HG03571 (cell line): ENCODE measurements at regions not wholly inside any gene's neighbourhood (a gene's known extent, or its start where the extent isn't known, plus 50 kb on each side); places are given as distances from the start of the nearest gene placed in this dataset.

Experiments used
- ATAC-seq: cut with Tn5 transposase; IDR thresholded peaks from one replicate; pipeline ENCODE4 v1.9.1; 2021; ENCODE audit not compliant: unreplicated experiment

DNA sequence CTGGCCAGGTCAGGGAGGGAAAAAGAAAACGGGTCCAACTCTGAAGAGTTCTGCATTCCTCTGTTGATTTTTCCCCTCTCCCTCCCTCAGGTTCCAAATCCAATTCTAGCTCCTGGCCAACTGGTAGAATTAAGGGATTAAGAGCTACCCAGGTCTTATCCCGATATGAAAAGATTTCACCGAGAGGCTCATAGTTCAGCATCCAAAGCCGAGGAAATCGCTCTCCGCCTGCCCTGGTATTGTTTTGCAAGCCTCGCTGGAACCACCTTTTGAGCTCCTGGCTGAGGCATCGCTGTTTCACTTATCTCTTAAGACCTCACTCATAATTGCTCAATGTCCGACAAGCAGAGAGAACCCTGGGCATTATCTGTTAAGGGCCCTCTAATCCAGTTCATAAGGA, 180.4 kb downstream of the URI1 start:
- no peak for ATAC-seq

- no peak for ATAC-seq
Observed at GRCh38 chr19:30123119-30123518, 181.1 kb downstream of the URI1 start.

- ATAC-seq: no peak
Observed at GRCh38 chr19:30123611-30124010, 181.6 kb downstream of the URI1 start.

DNA sequence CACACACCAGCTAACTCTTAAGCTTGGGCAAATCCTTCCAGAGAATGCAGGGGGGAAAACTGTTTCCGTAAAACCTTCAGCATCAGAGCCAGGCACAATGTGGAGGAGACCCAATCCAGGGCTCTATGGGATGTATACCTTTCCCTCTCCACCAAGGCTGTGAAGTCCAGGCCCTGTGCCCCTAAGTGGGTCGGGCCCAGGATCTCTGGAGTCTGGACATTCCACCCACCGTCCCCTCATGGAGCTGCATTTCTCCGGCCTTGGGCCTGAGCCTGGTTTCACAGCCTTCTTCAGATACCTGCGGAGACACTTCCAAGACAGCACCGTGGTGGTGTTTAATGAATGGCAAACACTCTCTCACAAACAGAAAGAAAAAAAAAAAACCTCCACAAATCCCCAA, 186.2 kb downstream of the URI1 start:
- ATAC-seq: no peak

- no peak for ATAC-seq
Observed at GRCh38 chr19:30130356-30131122, 188.5 kb downstream of the URI1 start.

- no peak for ATAC-seq
Observed at GRCh38 chr19:30131246-30131645, 189.2 kb downstream of the URI1 start.

- no peak for ATAC-seq
Observed at GRCh38 chr19:30131722-30132291, 189.8 kb downstream of the URI1 start.

GRCh38 chr19:30132343-30133075, 190.5 kb downstream of the URI1 start:
- no peak for ATAC-seq

- ATAC-seq: no peak
Observed at GRCh38 chr19:30133803-30134202, 191.8 kb downstream of the URI1 start.

GRCh38 chr19:30135093-30135757, 193.2 kb downstream of the URI1 start:
- ATAC-seq: no peak

GRCh38 chr19:30135797-30136196, 193.8 kb downstream of the URI1 start:
- ATAC-seq: no peak

DNA sequence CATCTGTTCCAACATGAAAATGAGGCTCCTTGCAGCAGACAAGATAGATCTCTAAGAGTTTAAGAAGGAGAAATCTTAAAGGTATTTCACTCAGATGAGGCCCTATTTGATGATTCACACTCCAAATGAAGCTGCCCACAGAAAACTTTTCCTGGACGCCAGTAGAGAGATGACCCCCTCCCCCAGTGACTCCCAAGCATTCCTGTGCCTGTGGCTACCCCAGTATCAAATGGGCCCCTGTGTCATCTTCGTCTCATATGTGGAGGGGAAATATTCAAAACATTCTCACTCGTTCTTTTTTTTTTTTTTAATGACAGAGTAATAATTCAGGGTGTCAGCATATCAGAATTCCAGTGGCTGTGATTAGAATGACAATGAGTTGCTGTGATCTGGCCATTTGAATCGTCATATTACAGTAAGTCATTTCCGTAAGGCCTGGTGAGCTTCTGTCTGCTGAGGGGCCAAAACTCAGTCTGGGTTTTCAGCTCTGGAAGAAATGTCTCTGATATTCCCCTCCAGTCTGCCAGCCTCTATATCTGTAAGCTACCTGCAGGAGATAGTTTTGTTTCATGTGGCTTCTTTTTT, 194.7 kb downstream of the URI1 start:
- no peak for ATAC-seq

GRCh38 chr19:30137747-30138146, 195.7 kb downstream of the URI1 start:
- no peak for ATAC-seq

DNA sequence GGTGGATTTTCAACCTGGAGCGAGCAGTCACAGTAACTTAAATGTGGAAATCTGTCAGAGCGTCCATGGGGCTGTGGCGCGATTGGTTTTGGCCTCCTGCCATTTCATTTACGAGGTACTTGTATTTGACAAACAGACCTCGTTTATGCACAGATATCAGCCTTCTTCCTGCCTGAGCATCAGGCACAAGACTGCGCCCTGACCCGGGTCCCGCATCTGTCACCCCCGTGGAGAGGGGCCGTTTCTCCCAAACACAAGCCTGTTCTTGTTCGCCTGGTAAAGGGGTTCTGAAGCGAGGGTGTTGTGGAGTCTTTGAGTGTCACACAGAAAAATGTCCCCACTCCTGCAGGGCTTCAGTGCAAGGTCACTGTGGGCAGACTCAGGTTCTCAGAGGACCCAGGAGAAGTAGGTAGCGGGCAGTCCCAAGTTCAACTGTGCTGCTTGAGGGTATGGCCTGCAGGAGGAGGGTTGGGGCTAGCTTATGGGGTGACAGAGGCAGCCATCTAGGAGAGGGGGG, 202.3 kb downstream of the URI1 start:
- ATAC-seq: no peak

DNA sequence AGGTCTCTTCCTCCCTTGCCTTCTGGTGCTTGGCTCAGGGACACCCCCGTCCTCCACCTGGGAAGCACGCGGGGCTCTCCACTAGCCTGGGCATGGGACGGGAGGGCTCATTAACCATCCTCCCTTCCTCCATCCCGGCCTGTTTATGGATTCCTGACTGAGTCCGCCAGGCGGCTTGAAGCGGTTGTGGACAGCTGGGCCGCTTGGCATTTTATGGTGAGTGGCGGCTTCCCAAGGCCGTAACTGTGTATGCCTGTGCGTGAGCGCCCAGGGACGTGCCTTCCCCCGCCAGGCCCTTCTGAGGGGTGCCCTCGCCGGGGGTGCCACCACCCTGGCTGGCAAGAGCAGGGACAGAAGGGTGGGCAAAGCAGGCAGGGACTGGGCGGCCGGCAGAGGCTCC, 202.8 kb downstream of the URI1 start:
- no peak for ATAC-seq

DNA sequence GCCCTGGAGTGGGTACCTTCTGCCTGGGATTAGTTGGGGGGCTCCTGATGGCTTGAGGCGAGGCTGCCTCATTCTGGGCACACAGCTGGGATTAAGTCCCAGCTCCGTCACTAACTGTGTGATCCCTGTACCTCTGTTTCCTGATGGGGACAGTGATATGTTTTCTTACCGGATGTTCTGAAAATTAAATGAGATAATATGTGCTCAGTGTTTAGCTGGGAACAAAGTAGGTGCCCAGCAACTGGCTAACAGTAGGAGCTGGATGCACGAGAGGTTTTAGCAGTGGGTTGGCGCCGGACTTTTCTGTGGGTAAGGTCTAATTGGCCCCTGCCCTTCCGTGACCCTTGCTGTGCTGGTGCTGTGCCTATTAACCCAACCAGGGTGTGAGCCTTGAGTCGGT, 203.4 kb downstream of the URI1 start:
- no peak for ATAC-seq

DNA sequence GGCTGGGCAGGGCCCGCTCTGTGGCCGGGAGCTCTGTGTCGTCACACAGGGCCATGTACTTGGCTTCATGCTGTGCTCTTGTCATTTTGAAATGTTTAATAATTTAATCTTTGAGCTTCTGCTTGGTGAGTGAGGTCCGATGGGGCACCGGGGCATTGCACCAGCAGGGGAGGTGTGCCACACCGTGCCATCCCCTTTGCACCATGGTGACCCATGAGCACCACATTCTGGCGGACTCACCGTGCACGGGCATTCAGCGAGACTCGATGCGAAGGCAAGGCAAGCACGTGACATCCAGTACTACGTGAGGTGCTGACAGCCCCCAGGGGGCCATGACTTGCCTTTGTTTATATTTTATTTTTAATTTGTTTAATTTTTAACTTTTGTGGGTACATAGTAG, 204.3 kb downstream of the URI1 start:
- ATAC-seq: no peak

DNA sequence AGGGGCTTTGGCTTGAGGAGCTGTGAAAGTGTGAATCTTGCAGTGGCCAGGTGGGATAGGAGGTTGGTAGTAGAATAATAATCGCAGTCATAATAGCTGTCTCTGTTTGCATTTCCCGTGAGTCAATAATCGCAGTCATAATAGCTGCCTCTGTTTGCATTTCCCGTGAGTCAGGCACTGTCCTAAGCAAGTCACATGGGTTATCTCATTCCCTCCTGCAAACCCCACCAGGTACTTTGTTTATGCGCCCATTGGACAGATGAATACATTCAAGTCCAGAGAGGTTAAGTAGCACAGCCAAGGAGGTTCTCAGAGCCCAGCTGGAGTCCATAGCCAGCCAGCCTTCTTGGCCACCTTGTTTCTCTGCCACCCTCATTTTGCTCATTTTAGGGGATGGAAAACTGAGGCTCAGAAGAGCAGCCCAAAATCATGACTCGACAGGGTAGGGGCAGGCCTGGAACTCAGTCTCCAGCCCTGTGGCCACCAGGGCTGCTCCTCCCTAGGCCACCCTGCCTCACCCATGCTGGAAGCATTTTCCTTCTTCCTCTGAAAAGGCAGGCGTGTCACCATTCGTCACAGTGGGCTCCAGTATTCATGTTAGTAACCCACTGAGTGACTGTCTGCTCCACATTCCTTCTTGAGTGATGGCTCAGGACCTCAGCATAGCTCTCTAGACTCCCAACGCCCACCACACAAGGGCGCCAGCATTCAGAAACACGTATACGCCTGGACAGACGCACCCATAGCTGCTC, 206.2 kb downstream of the URI1 start:
- ATAC-seq: no peak

DNA sequence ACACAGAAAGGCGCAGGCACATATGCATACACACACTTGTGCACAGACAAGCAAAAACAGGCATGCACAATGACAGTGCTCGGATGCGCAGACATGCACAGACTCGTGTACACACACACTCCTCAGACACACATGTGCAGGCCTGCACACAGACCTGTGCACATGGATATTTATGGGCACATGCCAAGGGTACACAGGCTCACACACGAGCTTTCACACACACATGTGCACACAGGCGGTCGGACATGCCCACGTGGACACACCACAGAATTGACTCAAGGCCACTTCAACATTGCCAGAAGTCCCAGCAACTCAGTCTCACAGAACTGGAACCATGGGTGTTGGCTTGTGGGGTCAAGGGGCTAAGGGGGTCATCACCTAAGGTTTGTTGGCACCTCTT, 206.8 kb downstream of the URI1 start:
- ATAC-seq: no peak

DNA sequence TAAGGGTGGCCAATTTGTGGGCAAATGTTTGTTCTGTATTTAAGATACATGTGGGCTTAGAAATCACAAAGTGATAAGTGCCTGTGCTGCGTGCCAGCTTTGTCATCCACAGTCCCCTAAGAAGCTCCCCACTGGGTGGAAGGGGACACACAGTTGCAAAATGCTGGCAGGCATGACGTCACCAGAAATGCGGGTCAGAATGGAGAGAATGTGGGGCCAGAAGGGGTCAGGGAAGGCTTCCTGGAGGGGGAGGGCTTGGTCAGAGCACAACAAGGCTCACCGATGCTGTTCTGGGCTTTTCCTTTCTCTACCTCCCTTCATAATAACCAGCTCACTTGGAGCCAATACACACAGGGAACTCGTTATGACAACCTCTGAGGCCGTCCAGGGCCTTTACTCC, 207.3 kb downstream of the URI1 start:
- no peak for ATAC-seq
